Adrenal gland (tissue), 9 donors: ENCODE measurements at regions not wholly inside any gene's neighbourhood (a gene's known extent, or its start where the extent isn't known, plus 50 kb on each side); places are given as distances from the start of the nearest gene placed in this dataset.
"Not testable (repeated sequence)": the region's sequence is repeated elsewhere in the genome, so short reads cannot be mapped to it uniquely, and the experiment has no call there.

Experiments
- DNase-seq, 7 donors: peaks; one replicate each; pipeline ENCODE4 v3.0.0-alpha.2; 2019 to 2020
- H3K27ac ChIP-seq, 5 donors: fragments of 200-600 bp; sonication (generic) in 4 of 5; 1 replicate in 3 of 5; 2 replicates in 2 of 5; pipeline versions ENCODE4 v1.5.1 to v1.8.0; 2016 to 2020; ENCODE audit warnings: mild to moderate bottlenecking in 1 of 5
- H3K27me3 ChIP-seq: fragments of 200-600 bp; 2 replicates; pipeline ENCODE4 v1.8.0; 2021
- H3K36me3 ChIP-seq, 2 donors: fragments of 200-600 bp; replicated peaks in 1 of 2; 1 replicate in 1 of 2; 2 replicates in 1 of 2; pipeline versions ENCODE4 v1.5.1 to v1.8.0; 2018 to 2022
- H3K4me1 ChIP-seq, 2 donors: fragments of 200-600 bp; replicated peaks in 1 of 2; 1 replicate in 1 of 2; 2 replicates in 1 of 2; pipeline versions ENCODE4 v1.5.1 to v1.8.0; 2018 to 2021
- H3K4me3 ChIP-seq, 4 donors: fragments of 200-600 bp; sonication (generic) in 3 of 4; one replicate each; pipeline ENCODE4 v1.5.1; 2016 to 2018
- H3K9me3 ChIP-seq, 3 donors: fragments of 200-600 bp; sonication (generic) in 1 of 3; replicated peaks in 1 of 3; 1 replicate in 2 of 3; 2 replicates in 1 of 3; pipeline versions ENCODE4 v1.5.1 to v1.8.0; 2016 to 2021
- POLR2A ChIP-seq, 2 donors: fragments of 450-650 bp; IDR thresholded peaks; one replicate each; pipeline ENCODE4 v1.6.1; 2017; ENCODE audit warnings: antibody characterized with exemption in 2 of 2, mild to moderate bottlenecking in 2 of 2, moderate library complexity in 1 of 2
- WGBS, 4 donors: extraction: QIAGEN DNeasy Blood & Tissue Kit in 2 of 4; methylation state at CpG; one replicate each; pipeline versions ENCODE4 v1.1.5 to v1.1.7; 2013 to 2017; 5-methylcytosine and 5-hydroxymethylcytosine counted together
- intact Hi-C, 2 donors: fragments of 100-400 bp; cut with DNase I; formaldehyde crosslinking; loops; one replicate each; pipeline versions ENCODE4 v1.14.1 to v1.15.0; 2022 to 2023
- TF ChIP-seq, protein P1 (sequence below), 6 experiments: fragments of 450-650 bp in 4 of 6; fragments of 200-600 bp in 2 of 6; sonication (generic) in 1 of 6; IDR thresholded peaks; 1 replicate in 5 of 6; 2 replicates in 1 of 6; pipeline versions ENCODE4 v1.5.1 to v1.8.0; 2016 to 2021; ENCODE audit warnings: antibody characterized with exemption in 6 of 6, mild to moderate bottlenecking in 2 of 6, moderate library complexity in 1 of 6
- donor health status: healthy with polysubstance abuse.
- donor health status: Bipolar disorder and iron deficiency.
- donor health status: DM: yes; HTN: yes; CAD: no.
- donor health status: DM: no; HTN: no; CAD: no.
- donor health status: DM: no; HTN: no; CAD: no.

DNA sequence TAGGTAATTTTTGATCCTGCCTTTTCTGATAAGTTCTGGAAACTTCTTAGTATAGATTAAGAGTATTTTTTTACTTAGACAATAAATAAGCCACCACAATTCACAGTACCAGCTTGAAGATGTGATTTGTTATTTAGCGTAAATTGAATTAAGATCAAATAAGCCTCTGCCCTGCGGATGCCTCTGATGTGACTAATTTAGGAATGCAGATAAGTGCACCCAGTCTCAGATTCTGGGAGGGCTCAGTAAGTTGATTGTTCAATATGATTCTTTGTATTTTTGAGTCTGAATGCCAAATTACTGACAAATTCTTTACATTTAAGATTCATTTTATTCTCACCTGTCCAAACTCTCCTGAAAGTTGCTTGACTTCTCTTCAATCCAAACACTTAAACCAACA, 147.5 kb downstream of the THBS2 start:
- Histone ChIP-seq H3K4me3 (no peak overlapping the region), H3K36me3 (no peaks in the 10 kb centered on the region), H3K27ac (no peak overlapping the region), H3K4me1 (no peaks in the 10 kb centered on the region), H3K9me3 (no peaks in the 10 kb centered on the region), H3K27me3 (no peaks in the 10 kb centered on the region)
- TF ChIP-seq, protein P1, sequence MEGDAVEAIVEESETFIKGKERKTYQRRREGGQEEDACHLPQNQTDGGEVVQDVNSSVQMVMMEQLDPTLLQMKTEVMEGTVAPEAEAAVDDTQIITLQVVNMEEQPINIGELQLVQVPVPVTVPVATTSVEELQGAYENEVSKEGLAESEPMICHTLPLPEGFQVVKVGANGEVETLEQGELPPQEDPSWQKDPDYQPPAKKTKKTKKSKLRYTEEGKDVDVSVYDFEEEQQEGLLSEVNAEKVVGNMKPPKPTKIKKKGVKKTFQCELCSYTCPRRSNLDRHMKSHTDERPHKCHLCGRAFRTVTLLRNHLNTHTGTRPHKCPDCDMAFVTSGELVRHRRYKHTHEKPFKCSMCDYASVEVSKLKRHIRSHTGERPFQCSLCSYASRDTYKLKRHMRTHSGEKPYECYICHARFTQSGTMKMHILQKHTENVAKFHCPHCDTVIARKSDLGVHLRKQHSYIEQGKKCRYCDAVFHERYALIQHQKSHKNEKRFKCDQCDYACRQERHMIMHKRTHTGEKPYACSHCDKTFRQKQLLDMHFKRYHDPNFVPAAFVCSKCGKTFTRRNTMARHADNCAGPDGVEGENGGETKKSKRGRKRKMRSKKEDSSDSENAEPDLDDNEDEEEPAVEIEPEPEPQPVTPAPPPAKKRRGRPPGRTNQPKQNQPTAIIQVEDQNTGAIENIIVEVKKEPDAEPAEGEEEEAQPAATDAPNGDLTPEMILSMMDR (IDR thresholded peaks at IDR 0.05), result no peak
- no peak for TF ChIP-seq POLR2A (IDR thresholded peaks at IDR 0.05)
- intact Hi-C loops, result no loop called here
- no peak for DNase-seq
- WGBS, 4 donors, result 59 to 84% (median 68%) methylated on average over 2 of the region's 2 CpGs

DNA sequence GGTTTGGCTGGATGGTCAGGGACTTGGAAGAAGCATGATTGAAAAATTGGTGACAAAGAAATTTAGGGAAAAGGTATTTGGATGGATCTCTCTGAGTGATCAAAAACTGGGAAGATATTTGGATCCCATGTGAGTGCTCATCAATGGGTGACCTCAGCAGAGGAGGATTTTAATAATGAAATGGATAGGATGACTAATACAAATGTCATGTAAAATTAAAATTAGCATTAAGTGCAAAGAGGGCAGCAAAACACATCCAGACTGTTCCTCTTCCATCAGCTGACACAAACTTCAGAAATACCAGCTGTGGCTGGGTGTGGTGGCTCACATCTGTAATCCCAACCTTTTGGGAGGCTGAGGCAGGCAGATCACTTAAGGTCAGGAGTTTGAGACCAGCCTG, 151.7 kb downstream of the THBS2 start:
- Histone ChIP-seq H3K36me3 (no peaks in the 10 kb centered on the region), H3K27me3 (no peaks in the 10 kb centered on the region), H3K4me3 (no peak overlapping the region), H3K27ac (no peak overlapping the region), H3K9me3 (no peaks in the 10 kb centered on the region), H3K4me1 (no peaks in the 10 kb centered on the region)
- no peak for DNase-seq
- TF ChIP-seq POLR2A (IDR thresholded peaks at IDR 0.05), result no peak
- intact Hi-C loops, result no loop called here

DNA sequence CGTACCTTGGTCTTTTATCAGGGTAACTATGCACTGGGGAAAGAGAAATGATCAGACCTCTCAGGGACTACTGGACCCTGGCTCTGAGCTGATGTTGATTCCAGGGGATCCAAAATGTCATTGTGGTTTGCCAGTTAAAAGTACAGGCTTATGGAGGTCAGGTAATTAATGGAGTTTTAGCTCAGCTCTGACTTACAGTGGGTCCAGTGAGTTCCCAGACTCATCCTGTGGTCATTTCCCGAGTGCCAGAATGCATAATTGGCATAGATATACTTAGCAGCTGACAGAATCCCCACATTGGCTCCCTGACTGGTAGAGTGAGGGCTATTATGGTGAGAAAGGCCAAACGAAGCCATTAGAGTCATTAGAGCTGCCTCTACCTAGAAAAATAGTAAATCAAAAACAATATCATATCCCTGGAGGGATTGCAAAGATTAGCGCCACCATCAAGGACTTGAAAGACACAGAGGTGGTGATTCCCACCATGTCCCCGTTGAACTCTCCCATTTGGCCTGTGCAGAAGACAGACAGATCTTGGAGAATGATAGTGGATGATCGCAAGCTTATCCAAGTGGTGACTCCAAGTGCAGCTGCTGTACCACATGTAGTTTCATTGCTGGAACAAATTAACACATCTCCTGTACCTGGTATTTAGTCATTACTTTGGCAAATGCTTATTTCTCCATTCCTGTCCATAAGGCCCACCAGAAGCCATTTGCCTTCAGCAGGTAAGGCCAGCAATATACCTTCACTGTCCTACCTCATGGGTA, 152.4 kb downstream of the THBS2 start:
- Histone ChIP-seq H3K36me3 (no peaks in the 10 kb centered on the region), H3K9me3 (no peaks in the 10 kb centered on the region), H3K4me3 (no peak overlapping the region), H3K4me1 (no peaks in the 10 kb centered on the region), H3K27me3 (no peaks in the 10 kb centered on the region), H3K27ac (no peak overlapping the region)
- WGBS, 4 donors, result 74 to 85% (median 80%) methylated on average over 5 to 6 of the region's 6 CpGs
- TF ChIP-seq, protein P1 (IDR thresholded peaks at IDR 0.05), result no peak
- no peak for TF ChIP-seq POLR2A (IDR thresholded peaks at IDR 0.05)
- no peak for DNase-seq
- intact Hi-C loops, result no loop called here

DNA sequence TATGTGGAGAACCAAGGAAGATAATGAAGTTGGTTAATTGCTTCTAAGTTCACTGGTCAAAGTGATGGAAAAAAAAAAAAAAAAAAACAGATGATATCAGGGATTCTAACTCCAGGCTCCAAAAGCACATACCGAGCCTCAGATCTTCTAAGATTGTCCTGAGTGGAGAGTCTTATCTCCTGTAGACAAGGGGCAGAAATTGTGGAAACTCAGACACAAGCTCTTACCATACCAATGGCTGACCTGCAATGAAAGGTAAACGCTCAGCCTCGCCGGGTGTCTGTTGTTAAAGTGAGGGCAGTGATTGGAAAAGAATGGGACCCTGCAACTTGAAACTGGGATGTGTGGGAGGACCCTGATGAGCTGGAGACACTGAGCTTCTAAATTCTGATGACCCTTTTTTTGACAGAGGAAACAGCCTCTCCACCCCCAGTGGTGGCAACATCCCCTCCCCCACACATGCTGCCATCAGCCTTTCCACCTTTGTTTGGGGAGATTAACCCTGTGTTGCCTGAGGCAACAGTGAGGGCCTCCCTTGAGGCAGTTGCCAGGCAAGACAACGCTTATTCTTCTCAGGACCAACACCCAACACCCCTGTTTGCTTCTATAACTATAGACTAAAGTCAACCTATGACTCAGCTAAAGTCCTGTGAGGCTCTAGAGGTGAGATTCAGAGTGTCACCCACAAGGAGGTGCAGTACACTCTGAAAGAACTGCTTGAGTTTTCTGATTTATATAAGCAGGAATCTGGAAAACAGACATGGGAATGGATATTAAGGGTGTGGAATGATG, 154.0 kb downstream of the THBS2 start:
- no peaks in the 10 kb centered on the region for H3K4me1 ChIP-seq
- H3K4me3 ChIP-seq, result no peak overlapping the region
- no peaks in the 10 kb centered on the region for H3K9me3 ChIP-seq
- H3K36me3 ChIP-seq, result no peaks in the 10 kb centered on the region
- DNase-seq, result no peak
- intact Hi-C loops, result no loop called here
- WGBS, 4 donors, result 79 to 85% (median 84%) methylated on average over 5 of the region's 5 CpGs
- H3K27ac ChIP-seq, result no peak overlapping the region
- no peaks in the 10 kb centered on the region for H3K27me3 ChIP-seq
- TF ChIP-seq POLR2A (IDR thresholded peaks at IDR 0.05), result no peak
- TF ChIP-seq, protein P1 (IDR thresholded peaks at IDR 0.05), result no peak

DNA sequence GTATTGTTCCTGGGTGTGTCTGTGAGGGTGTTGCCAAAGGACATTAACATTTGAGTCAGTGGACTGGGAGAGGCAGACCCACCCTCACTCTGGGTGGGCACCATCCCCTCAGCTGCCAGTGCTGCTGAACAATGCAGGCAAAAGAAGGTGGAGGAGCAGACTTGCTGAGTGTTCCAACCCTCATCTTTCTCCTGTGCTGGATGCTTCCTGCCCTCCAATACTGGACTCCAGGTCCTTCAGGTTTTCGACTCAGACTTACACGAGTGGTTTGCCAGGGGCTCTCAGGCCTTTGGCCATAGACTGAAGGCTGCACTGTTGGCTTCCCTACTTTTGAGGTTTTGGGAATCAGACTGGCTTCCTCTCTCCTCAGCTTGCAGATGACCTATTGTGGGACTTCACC, 155.0 kb downstream of the THBS2 start:
- H3K27me3 ChIP-seq, H3K9me3 ChIP-seq, intact Hi-C loops, H3K4me1 ChIP-seq, DNase-seq, H3K27ac ChIP-seq, H3K36me3 ChIP-seq, H3K4me3 ChIP-seq: not testable (repeated sequence)
- WGBS, 4 donors, result 70 to 80% (median 76%) methylated on average over 2 of the region's 2 CpGs
